HUES48 (cell line): ENCODE measurements at regions not wholly inside any gene's neighbourhood (a gene's known extent, or its start where the extent isn't known, plus 50 kb on each side); places are given as distances from the start of the nearest gene placed in this dataset.
"Not testable (repeated sequence)": the region's sequence is repeated elsewhere in the genome, so short reads cannot be mapped to it uniquely, and the experiment has no call there.

Experiments used
- H3K27ac ChIP-seq: one replicate; pipeline ENCODE4 v1.7.0; 2013; ENCODE audit warnings: low read depth, low read length, inconsistent platforms
- H3K27me3 ChIP-seq: 2 replicates; pipeline ENCODE4 v1.6.1; 2013; ENCODE audit warnings: mild to moderate bottlenecking, low read length; ENCODE audit not compliant: control insufficient read depth, insufficient read depth
- H3K36me3 ChIP-seq: 2 replicates; pipeline ENCODE4 v1.6.1; 2013; ENCODE audit warnings: low read length; ENCODE audit not compliant: control insufficient read depth, insufficient read depth
- H3K4me1 ChIP-seq: 2 replicates; pipeline ENCODE4 v1.6.1; 2013; ENCODE audit warnings: mild to moderate bottlenecking, low read length; ENCODE audit not compliant: control insufficient read depth, insufficient read depth
- H3K4me3 ChIP-seq: 2 replicates; pipeline ENCODE4 v1.5.1; 2013; ENCODE audit warnings: mild to moderate bottlenecking, low read depth, low read length
- H3K9ac ChIP-seq: 2 replicates; pipeline ENCODE4 v1.6.1; 2013; ENCODE audit warnings: mild to moderate bottlenecking, low read depth, low read length, moderate library complexity
- H3K9me3 ChIP-seq: 2 replicates; pipeline ENCODE4 v1.6.1; 2013; ENCODE audit warnings: low read length; ENCODE audit not compliant: control insufficient read depth, insufficient read depth

DNA sequence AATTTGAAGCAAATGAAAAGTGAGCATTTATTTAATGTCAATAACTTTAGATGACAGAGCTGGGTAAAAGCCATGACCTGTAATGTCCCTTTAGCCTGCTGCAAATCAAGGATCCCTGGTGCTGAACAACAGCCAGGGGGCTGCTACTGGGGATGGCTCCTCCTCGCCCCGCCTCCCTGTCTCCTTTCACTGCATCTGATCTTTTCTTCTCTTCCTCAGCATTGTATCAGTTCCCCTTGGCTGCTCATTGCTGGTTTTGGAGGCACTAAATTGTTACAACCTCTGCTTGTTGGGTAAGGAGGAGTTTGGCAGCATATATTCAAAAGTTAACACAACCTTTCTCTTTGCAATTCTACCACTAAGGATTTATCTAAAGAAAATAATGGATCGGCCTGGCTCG, 236.3 kb upstream of the ID2 start:
- Histone ChIP-seq H3K9me3 (no peaks in the 10 kb centered on the region), H3K36me3 (no peaks in the 10 kb centered on the region), H3K27me3 (no peaks in the 10 kb centered on the region), H3K9ac (no peak overlapping the region), H3K27ac (no peak overlapping the region), H3K4me1 (0 out of 2 replicates have a peak, but pooled peaks cover 6% of the 10 kb centered on the region), H3K4me3 (no peak overlapping the region)

DNA sequence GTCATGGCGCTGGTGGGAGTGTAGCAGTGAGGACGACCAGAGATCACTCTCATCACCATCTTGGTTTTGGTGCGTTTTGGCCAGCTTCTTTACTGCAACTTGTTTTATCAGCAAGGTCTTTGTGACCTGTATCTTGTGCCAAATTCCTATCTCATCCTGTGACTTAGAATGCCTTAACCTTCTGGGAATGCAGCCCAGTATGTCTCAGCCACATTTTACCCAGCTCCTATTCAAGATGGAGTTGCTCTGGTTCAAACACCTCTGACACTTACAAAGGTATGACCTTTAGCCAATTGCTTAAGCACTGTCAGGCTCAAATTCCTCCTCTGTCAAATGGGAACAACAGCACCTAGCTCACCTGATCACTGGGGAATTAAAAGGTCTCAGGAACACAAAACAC, 235.1 kb upstream of the ID2 start:
- H3K27me3 ChIP-seq, result not testable (repeated sequence)

DNA sequence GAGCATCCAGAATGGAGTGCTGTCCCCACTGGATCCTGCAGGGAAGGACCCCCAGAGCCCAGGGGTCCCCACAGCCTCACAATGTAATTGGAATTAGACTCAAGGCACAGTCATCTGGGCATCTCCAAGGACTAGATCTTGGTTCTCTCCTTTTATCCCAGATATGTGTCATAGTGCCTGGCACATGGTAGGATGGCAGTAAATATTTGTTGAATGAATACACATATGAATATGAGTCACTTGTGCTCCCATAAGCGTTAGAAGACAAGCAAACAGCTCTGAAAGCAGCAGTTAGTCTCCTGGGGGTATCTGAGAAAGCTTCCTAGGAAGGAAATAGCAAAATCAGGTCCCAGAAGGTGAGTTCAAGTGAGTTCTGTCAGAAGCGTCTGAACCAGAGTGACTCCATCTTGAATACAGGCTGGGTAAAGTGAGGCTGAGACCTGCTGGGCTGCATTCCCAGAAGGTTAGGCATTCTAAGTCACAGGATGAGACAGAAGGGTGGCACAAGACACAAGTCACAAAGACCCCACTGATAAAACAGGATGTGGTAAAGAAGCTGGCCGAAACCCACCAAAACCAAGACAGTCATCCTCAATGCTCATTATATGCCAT, 234.1 kb upstream of the ID2 start:
- Histone ChIP-seq H3K36me3 (no peaks in the 10 kb centered on the region), H3K9ac (no peak overlapping the region), H3K27me3 (no peaks in the 10 kb centered on the region), H3K27ac (no peak overlapping the region), H3K9me3 (no peaks in the 10 kb centered on the region), H3K4me3 (no peak overlapping the region), H3K4me1 (0 out of 2 replicates have a peak, but pooled peaks cover 6% of the 10 kb centered on the region)

More for the DNA sequence above, 235.1 kb upstream of the ID2 start:
- not testable (repeated sequence) for H3K27ac ChIP-seq, H3K4me3 ChIP-seq, H3K9ac ChIP-seq, H3K9me3 ChIP-seq, H3K36me3 ChIP-seq, H3K4me1 ChIP-seq

DNA sequence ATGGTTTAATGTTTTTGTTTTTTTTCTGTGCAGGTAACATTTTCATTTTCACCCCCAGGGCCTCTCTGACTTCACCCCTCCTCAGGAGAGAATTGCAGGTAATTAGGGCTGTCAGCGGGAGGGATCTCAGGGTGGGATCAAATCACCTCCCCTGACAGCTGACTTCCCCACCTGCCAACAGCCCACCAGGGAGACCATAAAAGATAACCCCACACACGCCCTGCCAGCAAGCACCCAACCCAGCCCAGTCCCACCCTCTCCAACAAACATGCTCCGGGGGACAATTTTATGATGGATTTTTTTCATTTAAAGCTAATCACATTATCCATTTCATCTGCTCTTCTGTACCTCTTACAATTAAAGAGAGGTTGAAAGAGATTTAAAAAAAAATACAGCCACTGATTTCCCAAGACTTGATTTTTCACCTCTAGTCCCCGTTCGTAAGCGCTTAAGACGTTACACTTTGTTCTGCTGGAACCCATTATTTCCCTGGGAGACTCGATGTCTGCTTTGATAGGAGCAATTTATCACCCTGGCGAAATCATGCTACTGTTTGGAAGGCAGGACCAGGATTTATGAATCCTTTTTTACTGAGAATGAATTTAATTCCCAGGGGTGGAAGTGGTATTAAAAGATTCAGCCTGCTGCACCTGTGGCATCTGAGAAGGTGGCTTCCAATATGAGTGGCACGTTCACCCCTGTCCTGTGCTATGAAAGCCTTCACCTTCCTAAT, 232.9 kb upstream of the ID2 start:
- no peak overlapping the region for H3K9ac ChIP-seq
- H3K4me3 ChIP-seq, result no peak overlapping the region
- 0 out of 2 replicates have a peak, but pooled peaks cover 6% of the 10 kb centered on the region for H3K4me1 ChIP-seq
- no peaks in the 10 kb centered on the region for H3K9me3 ChIP-seq
- no peaks in the 10 kb centered on the region for H3K36me3 ChIP-seq
- H3K27me3 ChIP-seq, result no peaks in the 10 kb centered on the region
- no peak overlapping the region for H3K27ac ChIP-seq

DNA sequence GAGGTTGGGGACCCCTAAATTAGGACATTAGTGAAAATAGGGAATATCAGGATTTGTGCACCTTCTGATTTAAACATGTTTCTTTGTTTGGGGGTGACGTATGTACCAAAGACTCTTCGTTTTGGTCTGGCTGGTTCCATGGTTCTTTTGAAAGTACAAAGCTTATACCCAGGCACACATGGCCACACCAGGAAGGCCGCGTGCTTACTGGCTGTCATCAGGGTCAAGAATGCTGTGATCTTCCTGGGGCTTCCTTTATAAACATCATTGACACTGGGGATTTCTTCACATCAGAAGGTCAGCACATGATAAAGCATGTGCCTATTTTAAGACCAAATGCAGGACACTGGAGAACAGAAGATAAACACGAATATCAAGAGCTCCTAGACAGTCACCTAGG, 230.6 kb upstream of the ID2 start:
- no peaks in the 10 kb centered on the region for H3K36me3 ChIP-seq
- H3K4me1 ChIP-seq, result no peaks in the 10 kb centered on the region
- no peaks in the 10 kb centered on the region for H3K27me3 ChIP-seq
- no peak overlapping the region for H3K9ac ChIP-seq
- no peak overlapping the region for H3K4me3 ChIP-seq
- H3K27ac ChIP-seq, result no peak overlapping the region
- no peaks in the 10 kb centered on the region for H3K9me3 ChIP-seq

DNA sequence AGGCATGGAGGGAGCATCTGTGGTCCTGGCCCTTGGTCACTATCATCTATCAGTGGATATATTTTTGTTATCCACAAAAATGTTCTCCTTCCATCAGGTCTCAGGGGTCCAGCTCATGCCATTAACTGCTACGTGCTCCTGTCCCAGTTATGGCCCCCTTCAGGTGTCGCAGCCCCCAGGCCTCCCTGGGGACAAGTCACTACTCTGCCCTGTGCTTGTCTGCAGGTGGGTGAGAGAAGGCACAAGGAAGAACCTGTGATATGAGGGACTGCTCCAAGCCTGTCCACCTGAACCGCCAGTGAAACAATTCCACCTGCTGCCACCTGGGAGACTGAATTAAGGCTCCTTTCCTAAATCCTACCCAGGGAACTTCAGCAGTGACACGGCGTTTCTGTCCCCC, 229.6 kb upstream of the ID2 start:
- H3K9me3 ChIP-seq, result no peaks in the 10 kb centered on the region
- no peaks in the 10 kb centered on the region for H3K27me3 ChIP-seq
- H3K9ac ChIP-seq, result no peak overlapping the region
- no peak overlapping the region for H3K4me3 ChIP-seq
- H3K36me3 ChIP-seq, result no peaks in the 10 kb centered on the region
- H3K27ac ChIP-seq, result no peak overlapping the region
- H3K4me1 ChIP-seq, result no peaks in the 10 kb centered on the region

DNA sequence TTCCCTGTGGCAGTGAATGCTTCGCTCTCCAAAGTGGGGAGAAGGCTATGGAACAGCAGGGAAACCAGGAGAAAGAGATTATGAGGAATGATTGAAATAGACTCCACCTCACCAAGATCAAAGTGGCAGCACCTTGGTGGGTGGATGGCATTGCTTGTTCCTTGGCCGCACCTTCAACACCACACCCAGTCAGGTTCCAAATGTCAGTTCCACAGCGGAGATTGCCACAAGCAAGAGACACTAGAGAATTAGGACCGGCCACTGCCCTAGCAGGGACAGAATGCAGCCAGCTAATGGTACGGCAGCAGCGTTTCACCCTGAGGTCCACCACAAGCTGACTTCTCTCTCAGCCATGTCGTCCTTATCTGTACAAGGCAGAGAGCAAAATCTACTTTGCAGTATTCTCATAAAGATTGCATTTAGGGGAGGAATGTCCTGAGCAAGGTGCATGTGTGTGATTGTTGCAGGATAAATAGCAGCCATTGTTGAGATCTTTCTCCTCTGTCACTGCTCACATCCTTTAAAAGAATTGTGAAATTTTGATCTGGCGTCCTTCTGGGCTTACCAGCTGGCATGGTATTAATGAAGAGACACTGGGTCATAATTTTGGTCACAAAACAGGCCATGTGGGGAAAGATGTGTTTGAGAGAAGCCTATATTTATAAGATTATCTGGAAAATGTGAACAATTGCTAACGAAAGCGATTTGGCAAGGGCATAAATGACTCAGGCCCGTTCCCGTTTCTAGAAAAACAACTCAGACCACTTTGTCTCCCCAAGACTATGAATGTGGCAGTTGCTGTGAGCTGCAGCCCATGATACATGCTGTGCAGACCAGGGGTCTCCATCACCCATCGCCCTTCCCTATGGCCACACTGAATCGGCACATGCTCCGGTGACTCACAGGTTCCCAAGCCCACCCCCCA, 228.6 kb upstream of the ID2 start:
- Histone ChIP-seq H3K27ac (no peak overlapping the region), H3K4me1 (peaks cover 7% of the 10 kb centered on the region), H3K27me3 (peaks cover 8% of the 10 kb centered on the region), H3K36me3 (no peaks in the 10 kb centered on the region), H3K4me3 (no peak overlapping the region), H3K9ac (no peak overlapping the region), H3K9me3 (no peaks in the 10 kb centered on the region)

DNA sequence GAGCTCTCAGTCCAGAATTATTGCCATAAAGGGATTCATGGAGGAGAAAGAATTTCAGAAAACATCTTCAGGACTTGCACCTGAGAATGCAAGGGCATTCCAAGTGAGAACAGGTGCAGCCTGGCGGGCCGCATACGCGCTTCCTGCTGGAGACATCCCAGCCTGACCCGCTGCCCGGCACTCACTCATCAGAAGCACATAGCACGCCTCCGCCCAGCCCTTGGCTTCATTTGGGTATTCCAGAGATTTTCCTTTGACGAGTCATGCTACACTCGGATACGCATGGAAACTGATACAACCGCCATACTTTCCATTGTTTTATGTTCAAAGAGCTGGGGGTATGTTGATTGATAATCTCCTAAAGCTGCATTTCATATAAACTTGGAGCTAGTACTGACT, 228.0 kb upstream of the ID2 start:
- H3K36me3 ChIP-seq, result no peaks in the 10 kb centered on the region
- no peak overlapping the region for H3K9ac ChIP-seq
- no peaks in the 10 kb centered on the region for H3K9me3 ChIP-seq
- no peak overlapping the region for H3K4me3 ChIP-seq
- H3K27me3 ChIP-seq, result peaks cover 10% of the 10 kb centered on the region
- H3K4me1 ChIP-seq, result peaks cover 8% of the 10 kb centered on the region
- no peak overlapping the region for H3K27ac ChIP-seq

DNA sequence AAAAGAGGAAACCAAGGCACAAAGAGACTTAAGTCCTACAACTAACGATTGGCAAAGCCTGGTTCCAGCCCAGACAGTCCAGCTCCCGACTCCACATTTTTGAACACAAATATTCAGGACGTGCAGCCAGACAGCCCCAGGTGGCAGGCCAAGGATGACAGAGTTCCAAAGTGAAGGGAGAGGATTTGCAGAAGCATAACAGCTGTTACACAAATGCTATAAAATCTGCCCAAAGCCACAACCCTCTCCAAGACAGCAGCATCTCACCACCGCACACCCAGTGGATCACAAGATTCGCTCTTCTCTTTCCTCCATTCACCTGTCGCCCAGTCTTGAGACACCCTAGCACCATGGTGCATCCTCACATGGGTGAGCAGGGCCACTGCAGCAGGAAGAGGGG, 227.1 kb upstream of the ID2 start:
- Histone ChIP-seq H3K9ac (no peak overlapping the region), H3K36me3 (no peaks in the 10 kb centered on the region), H3K9me3 (no peaks in the 10 kb centered on the region), H3K27ac (no peak overlapping the region), H3K4me1 (peaks cover 8% of the 10 kb centered on the region), H3K27me3 (peaks cover 10% of the 10 kb centered on the region), H3K4me3 (no peak overlapping the region)

DNA sequence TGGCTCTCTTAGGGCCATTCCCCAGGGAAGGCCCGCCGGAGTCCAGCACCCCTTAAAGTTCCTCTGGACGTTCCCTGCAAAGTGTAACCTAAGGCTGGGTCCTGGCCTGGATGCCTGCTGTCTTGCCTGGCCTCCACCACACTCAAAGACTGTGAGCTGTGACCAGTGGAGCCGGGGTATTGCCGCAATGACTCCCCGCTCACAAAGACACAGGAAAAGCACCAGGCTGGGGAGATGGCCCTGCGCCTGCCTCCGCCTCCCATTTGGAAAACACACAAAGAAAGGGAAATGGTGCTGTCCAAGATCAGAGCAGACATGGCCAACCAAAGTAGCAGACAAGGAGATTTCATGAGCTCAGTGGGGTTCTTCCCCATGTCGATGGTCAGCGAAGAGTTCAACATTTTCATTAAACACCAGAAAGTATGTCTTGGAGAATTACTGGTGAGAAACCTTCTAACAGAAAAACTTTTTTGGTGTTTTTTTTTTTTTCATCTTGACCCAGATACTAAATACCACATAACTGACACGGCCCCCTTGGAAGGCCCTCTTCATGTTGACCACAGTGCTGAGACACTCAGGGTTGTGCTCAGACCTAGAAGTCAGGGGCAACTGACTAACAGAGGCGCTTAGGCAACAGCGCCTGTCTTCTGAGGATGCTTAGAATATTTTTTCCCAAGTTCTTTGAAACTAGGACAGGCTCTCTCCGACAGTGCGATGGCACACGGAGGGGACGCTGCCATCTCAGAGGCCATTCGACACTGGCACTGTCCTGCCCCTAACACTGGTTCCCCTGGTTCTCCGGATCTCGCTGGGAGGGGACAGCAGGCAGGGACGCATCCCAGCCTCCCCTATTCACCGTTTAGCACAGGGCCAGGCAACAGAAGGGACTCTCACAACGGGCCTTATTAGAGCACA, 226.4 kb upstream of the ID2 start:
- H3K36me3 ChIP-seq, result no peaks in the 10 kb centered on the region
- no peak overlapping the region for H3K9ac ChIP-seq
- peaks cover 8% of the 10 kb centered on the region for H3K4me1 ChIP-seq
- no peaks in the 10 kb centered on the region for H3K9me3 ChIP-seq
- peaks cover 10% of the 10 kb centered on the region for H3K27me3 ChIP-seq
- H3K4me3 ChIP-seq, result no peak overlapping the region
- H3K27ac ChIP-seq, result no peak overlapping the region
